Nucleus accumbens (tissue), 56 donors: ENCODE measurements at regions not wholly inside any gene's neighbourhood (a gene's known extent, or its start where the extent isn't known, plus 50 kb on each side); places are given as distances from the start of the nearest gene placed in this dataset.
"Not testable (repeated sequence)": the region's sequence is repeated elsewhere in the genome, so short reads cannot be mapped to it uniquely, and the experiment has no call there.

ENCODE experiments used
- DNase-seq, 56 donors: peaks; one replicate each; lab custom pipeline; 2025; lab: John Stamatoyannopoulos, UW

DNA sequence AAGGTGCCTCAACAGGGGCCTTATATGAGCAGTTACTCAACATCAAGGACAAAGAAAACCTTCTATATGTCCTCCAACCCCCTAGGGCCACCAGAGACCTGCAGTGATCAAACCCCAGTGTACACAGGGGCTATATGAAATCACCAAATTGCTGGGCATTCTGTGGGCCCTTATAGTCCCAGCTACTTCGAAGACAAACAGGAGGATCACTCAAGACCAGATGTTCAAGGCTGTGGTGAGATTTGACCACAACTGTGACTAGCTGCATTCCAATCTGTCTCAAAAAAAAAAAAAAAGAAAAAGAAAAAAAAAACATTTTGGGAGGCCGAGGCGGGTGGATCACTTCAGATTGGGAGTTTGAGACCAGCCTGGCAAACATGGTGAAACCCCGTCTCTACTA is 51.0 kb upstream of the PRB2 start:
- DNase-seq: no peak

DNA sequence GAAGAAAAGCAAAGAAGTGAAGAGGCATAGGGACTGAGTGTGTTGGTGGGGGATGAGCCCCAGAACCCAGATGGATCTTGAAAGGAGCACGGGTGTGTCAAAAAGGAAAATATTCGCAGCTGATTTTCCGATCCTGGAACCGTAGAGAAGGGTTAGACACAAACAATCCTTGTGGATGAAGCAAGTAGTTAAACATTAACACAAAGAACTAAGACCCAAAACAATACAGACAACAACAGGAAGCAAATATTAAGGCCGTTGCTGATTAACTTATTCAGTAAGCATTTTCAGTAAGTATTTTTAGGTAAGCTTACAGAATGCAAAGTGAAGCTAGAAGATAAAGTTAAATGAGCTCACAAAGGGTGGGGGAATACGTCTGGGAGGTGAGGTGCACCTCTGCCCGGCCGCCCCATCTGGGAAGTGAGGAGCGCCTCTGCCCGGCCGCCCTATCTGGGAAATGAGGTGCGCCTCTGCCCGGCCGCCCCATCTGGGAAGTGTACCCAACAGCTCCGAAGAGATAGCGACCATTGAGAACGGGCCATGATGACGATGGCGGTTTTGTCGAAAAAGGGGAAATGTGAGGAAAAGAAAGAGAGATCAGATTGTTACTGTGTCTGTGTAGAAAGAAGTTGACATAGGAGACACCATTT is 62.8 kb upstream of the PRB2 start:
- no peak for DNase-seq

DNA sequence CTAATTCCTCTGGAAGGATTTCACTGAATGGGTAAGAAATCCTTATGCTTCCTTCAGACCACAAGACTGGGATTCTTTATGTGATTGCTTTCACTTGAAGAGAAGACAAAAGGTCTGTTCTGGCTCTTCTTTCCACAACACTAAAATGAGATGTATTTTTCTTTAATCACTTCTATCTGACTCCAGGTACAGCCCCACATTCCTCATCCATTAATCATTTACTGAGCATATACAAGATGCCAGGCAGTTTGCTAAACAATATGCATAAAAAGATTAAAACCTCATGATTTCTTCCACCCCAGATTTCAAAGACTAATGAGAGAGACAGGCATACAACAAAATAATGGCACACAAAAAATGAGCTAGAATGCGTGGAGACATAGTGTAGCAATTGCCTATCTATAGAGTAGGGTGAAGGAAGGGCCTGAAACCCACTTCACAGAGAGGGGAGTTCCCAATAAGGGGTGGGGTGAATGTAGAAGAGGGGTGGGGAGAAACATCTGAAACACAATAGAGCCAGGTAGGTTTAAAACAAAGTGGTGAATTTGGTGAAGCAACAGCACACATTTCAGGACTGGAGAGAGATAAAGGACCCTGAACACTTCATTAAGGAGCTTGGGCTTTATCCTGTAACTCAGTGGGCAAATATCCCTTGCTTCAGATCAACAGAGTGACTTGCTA is 65.1 kb upstream of the PRB2 start:
- DNase-seq: no peak

DNA sequence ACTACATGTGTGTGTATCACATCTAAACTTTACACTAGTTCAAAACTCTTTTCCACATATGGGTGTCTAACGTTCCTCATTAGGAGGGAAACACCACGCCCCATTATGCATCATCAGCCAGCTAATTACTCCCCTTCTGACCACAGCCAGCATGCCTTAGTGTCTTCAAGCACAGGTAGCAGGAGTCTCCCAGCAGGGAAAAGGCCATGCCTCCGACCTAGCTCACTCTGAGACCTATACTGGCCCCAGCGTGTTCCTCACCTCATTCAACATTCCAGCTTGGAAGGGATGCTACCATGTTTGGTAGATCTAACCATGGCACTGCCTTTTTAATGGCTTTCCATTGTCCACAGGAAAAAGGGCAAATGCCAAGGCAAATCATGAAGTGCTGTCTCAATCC is 66.1 kb upstream of the PRB2 start:
- no peak for DNase-seq

DNA sequence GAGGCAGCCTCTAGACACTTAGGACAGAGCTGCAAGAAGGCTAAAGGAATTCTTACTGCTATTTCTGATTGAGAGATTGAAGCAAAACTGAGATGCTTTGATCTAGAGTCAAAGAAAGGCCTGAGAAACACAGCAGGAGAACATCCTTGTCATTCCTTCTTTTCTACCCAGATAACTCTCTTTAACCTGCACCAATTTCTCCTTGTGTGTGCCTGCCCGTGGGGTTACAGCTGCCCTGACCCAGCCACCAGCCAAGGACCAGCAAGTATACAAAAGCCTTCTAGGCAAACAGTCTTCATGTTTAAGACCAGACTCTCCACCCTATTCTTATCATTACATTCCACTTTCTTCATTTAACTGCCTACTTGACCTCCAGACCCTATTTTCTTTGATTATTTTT is 81.7 kb upstream of the PRB2 start:
- DNase-seq: no peak

DNA sequence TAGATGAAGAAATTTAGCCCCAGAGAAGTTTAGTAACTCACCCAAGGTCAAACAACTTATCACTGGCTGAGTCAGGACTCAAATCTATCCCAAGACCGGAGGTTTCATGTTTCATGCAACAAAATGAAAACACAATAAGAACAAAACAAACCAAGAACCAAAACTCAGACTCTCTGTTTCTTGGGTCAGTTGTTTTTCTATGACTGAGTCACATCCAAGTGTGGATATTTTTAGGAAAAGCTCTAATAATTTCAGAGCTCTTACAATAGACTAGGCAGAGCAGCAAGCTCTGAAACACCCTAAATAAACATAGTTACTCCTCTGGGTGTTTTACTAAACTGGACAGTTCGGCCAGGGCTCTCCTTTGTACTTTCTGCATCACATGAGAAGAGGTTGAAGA is 87.6 kb upstream of the PRB2 start:
- no peak for DNase-seq

DNA sequence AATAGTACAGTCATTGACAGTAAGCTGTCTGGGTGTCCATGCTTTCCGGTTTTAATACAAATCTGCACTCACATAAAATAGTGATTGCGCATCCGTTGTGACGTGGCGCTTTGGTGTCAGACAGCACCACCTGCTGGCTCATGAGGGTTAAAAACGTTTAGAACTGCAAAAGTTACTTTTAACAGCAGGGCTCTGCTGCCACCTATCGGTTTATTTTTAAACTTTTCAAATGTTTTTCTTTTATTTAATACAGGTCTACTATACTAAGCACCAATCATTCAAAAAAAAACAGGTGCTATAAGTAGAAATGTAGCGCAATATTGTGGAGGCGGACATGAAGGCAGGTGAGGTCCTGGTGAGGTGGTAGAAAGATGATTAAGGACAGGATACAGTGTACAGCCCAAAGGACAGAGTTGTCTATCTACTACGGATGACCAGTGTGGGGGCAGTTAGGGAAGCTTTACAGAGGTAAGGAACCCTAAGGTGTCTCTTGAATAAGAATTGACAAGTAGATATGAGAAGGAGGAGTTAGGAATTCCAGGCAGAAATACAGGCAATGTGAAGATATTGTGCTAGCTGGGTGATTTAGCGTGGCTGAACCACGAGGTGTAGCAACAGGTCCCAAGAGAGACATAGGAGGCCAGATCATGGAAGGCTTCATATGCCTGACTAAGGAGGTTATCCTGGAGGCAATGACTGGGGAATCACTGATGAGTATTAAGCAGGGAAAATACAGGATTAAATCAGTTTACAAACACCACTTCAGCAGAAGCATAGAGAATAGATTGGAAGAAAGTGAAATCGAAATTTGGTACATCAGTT is 91.5 kb upstream of the PRB2 start:
- DNase-seq: peak in 47 of 56 donors; percentile 3 to 85 (median 37)

DNA sequence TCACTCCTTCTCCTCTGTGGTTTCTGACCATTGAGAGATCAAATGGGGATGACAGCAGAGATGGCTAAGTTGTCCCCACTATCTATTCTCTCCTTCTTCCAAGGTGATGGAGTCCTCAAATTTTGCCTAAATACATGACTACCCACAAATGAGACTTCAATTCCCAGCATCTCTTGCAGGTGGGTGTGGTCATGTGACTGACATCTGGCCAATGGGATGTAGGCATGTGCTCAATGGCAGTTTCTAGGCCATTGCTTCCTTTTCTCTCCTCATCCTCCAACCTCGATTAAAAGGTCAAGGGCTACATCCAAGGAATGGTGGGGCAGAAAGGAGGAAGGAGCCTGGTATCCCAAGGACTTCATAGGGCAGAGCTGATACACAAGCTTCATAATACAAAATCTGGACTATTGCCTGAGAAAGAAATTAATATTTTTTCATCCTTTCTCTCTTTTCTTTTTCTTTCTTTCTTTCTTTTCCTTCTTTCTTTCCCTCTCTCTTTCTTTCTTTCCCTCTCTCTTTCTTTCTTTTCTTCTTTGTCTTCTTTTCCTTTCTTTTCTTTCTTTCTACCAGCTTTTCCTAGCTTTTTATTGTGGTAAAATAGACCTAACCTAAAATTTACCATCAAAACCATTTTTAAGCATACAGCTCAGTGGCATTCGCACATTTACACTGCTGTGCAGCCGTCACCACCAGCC is 100.9 kb upstream of the PRB2 start:
- no peak for DNase-seq

DNA sequence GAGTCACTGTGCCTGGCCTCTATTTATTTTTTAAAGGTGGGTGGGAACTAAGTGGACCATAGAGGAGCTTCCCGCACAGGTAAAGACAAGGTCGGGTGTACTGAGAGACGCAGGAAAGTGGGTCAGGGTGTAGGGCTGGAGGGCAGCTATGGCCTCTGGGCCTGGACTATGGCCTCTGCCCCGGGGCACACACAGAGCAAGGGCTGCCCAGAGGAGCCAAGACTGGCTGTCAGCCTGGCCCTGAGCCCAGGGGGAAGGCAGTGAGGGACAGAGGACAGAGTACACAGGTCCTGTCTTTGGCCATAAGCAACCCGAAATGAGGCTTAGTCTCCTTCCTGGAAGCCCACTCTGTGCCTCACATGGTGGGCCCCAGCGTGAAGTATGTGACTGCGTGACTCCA is 102.1 kb upstream of the PRB2 start:
- DNase-seq: no peak

DNA sequence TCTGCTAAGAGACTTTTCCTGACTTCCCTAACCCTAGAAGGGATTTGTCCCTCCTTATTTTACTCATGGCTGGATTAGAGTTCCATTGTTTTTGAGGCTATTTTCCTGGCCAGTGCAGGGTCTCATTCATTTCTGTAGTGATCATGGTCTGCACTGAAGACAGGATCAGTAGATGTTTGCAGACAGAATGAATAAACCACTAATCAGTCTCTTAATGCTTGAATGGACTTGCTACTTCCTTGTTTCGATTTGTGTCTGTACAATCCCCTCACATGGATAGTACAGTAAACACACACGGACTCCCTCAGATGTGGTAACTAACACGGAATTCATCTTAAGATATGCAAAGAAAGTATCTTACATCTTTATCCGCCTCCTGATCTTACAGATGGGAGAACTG is 102.6 kb upstream of the PRB2 start:
- DNase-seq: no peak

DNA sequence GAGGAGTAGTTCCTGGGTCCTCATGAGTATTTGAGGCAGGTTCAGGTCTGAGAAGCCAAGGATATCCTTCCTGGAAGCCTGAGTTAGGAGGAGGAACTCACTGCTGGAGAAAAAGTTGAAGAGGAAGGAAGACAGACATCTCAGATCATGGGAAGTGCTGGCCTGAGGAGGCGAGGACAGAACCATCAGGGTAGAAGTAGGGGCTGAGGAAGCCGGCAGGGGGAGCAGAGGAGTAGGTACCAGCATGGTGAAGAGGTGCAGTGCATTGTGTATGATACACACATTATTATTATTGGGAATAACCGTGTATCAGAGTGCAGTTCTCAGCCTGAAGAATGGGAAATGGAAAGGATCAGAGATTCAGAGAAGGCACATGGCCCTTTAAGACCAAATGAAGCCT is 103.2 kb upstream of the PRB2 start:
- not testable (repeated sequence) for DNase-seq

DNA sequence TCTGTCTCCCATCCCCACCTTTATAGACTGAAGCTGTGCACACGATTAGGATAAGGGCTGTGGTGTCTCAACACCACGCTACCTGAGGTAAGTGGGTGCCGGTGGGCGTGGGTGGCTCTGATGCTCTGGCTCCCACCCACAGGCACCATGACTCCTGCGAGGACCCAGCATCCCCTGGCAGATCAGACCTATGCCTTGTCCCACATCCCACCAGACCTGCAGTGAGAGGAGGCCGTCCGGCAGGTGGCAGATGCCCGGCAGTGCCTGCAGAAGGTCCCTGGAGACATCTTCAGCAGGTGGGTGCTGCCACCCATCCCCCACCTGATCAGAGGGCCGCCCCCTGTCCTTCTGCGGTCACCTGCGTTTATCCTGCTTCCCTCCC is 104.4 kb upstream of the PRB2 start:
- peak in 18 of 56 donors; percentile 9 to 62 (median 40) for DNase-seq

DNA sequence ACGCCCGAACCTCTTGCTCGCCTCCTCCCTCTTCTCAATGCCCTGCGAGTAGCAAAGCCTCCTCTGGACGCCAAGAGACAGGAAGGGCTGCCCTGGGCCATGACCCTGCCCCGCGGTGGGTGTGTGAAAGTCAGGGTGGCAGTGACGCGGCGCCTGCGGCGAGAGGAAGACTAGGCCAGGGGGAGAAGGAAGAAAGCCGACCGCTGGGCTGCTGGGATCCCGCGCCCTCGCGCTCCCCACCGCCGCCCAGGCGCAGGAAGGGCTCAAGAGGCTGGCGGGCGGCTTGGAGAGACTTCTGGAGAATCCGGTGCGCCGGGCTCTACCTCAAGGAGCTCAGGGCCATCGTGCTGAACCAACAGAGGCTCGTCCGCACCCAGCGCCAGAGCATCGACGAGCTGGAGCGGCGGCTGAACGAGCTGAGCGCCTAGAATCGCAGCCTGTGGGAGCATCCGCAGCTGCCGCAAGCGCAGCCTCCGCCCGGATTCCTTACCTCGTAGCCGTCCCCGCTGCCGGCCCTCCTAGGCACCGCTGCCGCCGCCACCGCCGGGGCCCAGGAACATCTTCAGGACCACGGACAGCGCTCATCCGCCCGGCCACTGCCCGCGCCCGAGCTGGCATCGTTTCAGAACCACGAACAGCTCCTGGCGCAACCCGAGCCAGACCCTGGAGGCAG is 105.0 kb upstream of the PRB2 start:
- peak in 52 of 56 donors; percentile 15 to 85 (median 56) for DNase-seq

DNA sequence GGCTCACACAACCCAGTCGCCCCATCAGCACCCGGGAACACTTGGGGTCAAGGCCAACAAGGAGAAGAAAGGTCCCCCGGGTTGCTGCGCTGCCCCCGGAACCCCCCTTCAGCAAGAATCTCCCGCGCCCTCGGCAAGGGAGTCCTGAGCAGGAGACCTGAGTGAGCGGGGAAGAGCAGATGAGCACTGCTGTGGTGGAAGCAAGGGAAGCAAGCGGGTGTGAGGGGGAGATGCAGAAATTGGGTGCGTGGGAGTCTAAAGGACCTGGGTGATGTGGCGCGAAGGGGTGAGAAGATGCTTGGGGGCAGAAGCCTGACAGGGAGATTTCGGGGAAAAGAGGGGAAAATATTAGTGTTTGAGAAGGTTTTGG is 105.5 kb upstream of the PRB2 start:
- DNase-seq: peak in 3 of 56 donors; percentile 48 to 62 (median 60)

DNA sequence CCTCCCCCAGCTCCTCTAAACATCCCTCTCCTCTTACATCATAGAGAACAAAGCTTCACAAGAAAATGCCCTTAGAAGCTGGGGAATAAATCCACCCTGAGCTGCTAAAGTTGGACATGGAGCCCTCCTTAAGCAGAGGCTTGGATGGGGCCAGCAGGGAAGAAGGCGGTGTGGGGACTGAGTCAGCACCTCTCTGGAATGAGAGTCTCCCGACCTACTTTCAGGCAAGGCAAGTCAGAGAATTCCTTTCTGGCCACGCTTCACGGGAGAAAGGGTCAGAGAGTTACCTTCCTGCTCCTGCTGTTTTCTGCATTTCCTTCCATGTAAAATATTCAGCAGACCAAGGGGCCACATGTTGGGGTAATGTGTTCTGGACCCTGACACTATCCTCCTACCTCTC is 113.3 kb upstream of the PRB2 start:
- DNase-seq: no peak

DNA sequence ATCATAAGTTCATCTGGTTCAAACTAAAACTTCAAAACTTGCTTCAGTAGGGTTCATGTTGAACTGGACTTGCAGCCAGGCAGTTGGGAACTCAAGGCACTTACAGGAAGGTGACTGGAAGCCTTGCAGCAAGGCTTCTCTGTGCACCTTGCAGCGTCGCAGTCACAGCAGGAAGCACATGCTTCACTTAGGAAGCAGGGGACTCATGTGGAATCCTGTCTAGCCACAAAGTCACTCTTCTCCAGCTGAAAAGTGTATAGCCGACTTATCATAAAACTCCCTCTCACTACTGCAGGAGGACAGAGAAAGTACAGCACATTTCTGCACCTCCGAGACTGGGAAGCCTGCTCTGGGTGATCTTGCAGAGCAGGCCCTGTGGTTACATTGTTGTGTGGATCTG is 114.0 kb upstream of the PRB2 start:
- DNase-seq: no peak

DNA sequence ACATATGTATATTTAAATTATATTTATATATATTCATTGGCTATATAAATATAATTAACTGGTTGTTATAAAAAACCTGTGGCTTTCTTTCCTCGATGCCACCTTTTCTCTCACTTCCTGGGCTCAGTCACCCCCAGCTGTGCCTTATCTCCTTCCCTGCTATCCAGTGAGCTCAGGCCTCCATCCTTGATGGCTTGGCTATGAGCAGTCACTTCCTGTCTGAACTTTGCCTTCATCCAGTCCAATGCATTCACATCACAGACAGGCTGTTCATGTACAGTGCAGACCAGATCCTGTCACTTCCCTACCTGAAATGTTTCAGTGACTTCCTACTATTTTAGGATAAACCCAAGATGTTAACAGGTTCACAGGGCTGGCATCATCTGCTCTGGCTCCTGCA is 115.3 kb upstream of the PRB2 start:
- DNase-seq: no peak

DNA sequence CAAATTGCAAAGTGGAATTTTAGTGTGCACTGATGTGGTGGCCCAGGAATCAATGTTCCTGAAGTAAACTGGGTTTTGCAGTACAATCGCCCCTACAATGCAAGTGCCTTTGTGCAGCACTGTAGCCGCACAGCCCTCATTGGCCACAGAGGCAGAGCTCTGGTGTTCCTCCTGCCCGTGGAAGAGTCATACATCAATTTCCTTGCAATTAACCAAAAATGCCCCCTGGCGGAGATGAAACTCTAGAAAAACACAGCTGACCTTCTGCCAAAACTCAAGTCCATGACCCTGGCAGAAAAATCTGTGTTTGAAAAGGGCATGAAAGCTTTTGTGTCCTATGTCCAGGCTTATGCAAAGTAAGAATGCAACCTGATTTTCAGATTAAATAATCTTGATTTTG is 117.9 kb upstream of the PRB2 start:
- no peak for DNase-seq

DNA sequence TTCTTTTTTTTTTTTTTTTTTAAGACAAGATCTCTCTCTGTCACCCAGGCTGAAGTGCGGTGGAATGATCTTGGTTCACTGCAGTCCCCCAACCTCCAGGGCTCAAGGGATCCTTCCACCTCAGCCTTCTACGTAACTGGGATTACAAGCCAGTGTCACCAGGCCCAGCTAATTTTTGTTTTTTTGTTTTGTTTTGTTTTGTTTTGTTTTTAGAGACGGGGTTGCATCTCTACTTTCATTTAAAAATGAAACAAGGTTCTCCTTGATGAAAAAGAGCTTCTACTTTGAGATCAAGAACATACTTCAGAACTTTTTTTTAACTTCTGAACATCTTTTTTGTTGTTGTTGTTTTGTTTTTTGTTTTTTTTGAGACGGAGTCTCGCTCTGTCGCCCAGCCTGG is 121.7 kb upstream of the PRB2 start:
- no peak for DNase-seq

DNA sequence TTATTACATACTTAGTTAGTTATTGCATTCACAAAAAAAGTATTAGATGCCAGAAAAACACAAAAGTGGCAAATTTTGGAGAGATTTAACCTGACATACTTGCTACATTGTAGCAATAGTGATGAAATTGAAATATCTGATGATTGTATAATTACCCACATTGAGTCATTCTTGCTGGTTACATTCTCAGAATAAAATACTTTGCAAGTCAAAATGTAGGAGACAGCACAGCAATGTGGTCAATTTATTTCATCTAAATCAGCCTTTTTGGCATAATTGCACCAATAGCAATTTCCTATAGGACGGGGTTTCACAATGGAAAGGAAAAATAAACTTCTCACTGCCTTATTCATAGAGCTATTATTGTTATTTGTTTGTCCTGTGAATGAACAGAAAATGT is 125.0 kb upstream of the ETV6 start:
- no peak for DNase-seq

DNA sequence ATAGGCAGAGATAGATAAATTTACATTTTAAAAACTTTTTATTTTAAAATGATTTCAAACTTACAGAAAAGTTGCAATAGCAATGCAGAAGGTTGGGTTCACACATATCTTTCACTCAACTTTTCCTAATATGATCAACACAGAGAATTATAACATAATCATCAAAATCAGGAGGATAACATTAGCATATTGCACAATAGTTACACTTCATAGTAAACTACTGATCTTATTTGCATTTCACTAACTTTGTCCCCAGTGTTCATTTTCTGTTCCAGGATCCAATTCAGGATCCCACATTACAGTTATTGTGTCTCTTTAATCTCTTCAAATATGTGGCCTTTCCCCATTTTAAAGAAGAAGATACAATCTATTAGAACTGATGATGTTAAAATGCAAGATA is 115.4 kb upstream of the ETV6 start:
- DNase-seq: no peak
